ENCODE measurements at regions not wholly inside any gene's neighbourhood (a gene's known extent, or its start where the extent isn't known, plus 50 kb on each side); places are given as distances from the start of the nearest gene placed in this dataset.

- no peak for DNase-seq (ENCODE audit: low read depth)
These were observed 118.4 kb downstream of the LRRC30 start for GRCh38 chr18:7349181-7349837.

DNA sequence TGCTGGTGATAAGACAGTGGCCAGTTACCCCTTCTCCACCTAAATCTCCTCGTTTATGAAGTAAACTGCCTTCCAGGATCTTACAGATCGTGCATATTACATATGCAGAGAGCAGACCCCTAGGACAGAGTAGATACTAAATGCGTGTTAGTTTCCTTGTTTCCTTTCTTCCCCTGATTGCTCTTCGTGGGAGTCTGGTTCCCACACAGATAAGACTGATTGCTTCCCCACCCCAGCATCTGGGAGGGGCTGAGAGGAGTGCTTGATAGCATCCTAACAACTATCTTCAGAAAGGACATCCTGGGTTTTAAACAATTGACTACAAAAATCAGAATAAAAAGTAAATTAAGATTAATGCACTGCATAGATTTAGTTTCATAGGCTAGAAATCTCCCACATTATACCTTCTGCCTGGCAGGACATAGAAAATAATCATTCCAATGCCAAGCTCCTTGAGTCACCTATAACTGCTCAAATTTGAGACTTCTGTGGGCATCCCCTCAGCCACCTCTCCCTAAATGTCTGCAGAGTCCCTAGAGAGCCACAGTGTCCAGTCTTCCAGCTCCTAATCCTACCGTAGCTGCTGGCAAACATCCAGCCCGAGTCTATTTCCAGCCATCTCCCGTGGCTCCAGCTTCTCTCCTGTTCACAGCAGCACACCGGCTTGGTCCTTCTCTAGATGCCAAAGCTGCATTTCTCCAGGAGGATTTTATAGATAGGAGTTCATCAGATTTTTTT is 128.3 kb downstream of the LRRC30 start:
- DNase-seq (ENCODE audit: low read depth) = no peak

DNA sequence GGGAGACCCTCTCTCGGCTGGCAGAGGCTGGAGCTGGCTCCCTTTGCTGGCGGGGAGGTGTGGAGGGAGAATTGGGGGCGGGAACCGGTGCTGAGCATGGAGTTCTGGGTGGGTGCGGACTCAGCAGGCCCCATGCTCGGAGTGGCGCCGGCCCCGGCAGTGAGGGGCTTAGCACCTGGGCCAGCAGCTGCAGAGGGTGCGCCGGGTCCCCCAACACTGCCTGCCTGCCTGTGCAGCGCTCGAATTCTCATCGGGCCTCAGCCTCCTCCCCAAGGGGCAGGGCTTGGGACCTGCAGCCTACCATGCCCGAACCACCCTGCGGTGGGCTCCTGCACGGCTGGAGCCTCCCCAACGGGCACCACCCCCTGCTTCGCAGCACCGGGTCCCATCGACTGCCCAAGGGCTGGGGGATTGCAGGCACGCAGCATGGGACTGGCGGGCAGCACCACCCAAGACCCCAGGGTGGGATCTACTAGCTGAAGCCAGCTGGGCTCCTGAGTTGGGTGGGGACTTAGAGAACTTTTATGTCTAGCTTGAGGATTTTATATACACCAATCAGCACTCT is 129.8 kb downstream of the LRRC30 start:
- DNase-seq (ENCODE audit: low read depth) = no peak

DNA sequence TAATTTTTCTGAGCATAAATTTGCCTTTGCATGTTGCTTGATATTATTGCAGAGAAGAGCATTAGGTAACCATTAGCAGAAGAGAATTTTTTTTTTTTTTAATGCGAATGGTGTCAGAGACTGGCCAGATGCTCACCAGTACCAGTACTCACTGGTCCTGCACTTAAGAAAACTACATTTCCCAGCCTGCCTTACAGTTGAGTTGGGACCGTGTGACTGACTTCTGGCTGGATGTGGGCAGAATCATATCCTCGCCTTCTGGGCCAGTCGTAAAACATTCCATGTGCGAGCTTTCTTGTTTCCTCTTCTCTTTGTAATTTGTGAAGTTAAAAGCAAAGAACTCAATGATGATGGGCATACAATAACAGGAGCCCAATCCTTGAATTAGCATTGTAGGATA is 132.4 kb downstream of the LRRC30 start:
- no peak for DNase-seq (ENCODE audit: low read depth)

GRCh38 chr18:7366597-7366996 is 135.7 kb downstream of the LRRC30 start:
- DNase-seq (ENCODE audit: low read depth) = no peak

DNA sequence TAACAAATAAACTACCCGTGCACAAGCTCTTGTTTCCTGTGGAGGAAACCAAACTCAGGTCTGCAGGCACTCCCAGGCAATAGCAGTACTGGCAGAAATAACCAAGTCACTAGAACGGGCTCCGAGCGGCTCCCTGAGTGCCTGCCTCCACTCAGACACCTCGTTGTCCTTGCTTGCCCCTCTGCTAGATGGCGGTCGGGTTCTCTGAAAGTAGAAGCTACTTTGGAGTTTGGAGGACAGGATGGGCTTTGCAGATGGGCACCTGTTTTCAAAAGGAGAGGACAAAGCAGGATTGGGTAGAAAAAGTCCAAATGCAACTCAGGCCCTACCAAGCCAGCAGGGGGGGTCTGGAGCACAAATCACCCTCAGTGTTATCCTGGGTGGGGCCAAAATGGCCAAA is 136.4 kb downstream of the LRRC30 start:
- no peak for DNase-seq (ENCODE audit: low read depth)

DNA sequence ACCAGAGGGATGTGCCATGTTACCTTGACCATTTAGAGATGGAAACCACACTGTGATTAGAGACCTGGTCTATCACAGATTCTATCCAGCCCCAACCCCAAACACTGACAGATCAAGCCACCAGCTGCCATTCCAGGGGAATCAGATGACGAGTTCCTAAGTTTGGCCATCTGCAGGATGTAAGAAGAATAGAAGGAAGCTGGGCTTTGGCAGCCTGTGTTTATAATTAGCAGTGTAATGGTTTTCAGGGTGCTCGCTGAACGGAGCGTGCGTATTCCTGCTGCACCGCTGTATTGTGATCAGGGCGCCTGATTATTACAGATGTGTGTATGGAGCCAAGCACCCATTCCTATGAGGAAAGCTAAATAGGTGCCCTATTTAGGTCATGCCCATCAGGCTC is 138.1 kb downstream of the LRRC30 start:
- DNase-seq (ENCODE audit: low read depth) = no peak

DNA sequence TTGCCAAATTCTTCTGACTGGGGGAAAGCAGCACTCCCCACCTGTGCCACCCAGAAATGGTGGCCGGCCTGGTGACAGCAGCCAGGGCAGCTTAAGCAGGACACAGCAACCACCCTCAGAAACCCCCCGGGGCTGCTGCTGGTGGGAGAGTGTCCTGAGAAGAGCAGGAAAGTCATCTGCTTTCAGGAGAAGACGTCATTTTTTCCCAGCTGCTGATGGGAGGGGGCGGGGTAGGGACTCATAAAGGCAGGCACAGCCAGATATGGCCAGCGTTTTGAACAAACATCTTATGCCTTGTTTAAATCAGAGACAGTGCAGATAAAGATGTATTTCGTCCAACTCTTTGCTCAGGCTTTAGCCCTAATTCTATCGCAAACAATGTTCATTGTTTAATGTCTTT is 139.5 kb downstream of the LRRC30 start:
- no peak for DNase-seq (ENCODE audit: low read depth)

DNA sequence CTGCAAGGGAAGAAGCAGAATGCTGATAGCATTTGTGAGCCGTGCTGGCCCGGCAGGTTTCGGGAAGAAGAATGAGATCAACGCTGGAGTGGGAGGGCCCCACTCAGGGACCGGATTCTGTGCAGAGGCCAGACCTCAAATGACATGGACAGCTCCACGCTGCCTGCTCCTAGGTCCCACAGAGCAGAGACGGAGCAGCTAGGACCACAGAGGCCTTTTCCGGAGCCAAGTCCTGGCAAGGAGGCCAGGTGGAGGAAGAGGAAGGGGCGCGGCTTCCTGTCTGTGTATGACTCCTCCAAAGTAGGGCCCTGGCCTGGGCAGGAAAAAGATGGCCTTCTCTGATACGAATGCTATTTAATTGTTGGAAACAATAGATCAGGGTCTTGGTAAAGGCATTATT is 139.9 kb downstream of the LRRC30 start:
- no peak for DNase-seq (ENCODE audit: low read depth)

DNA sequence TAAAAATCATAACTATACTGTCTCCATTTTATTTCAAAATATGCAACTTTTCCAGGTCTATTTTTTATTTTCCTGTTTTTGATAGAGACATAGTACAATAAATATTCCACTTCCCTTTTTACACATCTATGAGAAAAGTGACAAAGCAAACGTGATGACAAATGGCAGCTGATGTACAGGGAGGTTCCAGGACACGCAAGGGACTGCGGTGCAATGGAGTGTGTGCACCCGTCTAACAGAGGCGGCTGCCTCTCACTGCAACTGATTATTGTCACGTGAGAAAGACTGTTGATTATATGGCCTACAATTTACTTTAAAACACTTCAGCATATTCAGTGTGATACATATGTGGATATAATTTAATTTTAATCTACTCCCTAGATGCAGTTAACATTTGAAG is 142.6 kb downstream of the LRRC30 start:
- no peak for DNase-seq (ENCODE audit: low read depth)

- no peak for DNase-seq (ENCODE audit: low read depth)
These were observed 150.4 kb downstream of the LRRC30 start for GRCh38 chr18:7381307-7381706.

DNA sequence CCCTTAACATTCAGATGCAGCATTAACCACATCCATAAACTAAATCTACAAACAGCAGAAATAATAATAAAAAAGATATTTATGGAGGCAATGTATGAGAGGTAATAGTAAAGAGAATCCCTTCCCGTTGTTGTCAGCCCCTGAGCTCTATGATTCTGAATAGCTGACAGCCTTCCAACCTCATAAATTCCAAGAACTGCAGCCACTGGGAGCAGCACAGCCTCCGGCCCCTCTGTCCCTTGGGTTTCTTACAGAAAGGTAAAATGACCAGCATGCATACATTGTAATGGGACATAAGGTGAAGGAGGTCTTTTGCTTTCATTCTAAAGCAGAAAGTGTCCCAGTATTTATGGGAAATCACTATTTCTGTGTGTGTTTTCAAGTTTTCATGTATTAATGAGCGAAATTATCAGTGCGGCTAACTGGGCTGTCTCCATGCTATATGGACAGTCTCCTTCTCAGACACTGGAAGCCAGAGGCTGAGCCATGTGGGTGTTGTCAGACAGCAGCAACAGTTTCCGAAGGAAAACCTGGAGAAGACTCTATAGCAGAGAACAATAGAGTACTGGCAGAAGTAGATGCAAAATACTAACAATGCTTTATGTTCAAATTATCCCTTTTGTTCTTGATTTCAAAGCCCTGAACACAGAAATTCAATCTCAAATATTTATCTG is 151.6 kb downstream of the LRRC30 start:
- DNase-seq (ENCODE audit: low read depth) = no peak

DNA sequence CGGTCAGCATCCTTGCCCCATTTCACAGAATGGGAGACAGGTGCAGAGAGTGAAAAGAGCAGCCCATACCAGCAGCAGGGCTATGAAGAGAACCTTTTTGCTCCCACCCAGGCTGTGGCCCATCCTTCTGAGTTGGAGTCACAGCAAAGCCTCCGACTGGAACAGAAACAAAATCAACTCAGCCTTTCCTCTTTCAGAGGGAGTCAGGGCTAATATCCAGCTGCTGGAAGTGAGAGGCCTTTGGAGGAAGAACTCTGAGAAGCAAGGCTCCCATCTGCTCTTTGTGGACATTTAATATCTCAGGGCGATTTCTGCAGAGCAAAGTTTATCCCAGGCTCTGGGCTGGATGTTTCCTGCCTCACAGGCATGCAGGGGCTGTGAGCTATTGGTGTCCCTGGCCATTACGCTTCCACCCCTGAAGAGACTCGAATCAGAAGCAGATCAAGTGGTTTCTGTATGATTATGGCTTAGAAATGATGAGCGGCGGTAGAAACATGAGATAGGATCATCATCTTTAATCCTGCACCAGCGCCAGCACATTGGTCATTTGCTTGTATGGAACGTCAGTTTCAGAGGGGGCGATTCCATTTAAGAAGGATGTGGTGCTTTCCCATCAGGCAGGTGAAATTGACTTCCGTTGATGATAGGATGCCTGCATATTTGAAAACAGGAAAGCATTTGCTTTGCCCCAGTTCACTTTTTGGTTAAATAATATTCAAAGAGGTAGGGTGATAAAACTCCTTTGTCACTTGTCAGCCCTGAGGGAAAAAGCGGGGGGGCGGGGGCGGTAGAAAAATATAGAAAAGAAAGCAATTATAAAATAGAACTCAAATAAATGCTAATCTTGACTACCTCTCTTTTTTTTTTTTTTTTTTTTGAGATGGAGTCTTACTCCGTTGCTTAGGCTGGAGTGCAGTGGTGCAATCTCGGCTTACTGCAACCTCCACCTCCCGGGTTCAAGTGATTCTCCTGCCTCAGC is 152.4 kb downstream of the LRRC30 start:
- no peak for DNase-seq (ENCODE audit: low read depth)

- DNase-seq (ENCODE audit: low read depth) = no peak
These were observed 157.9 kb downstream of the LRRC30 start for GRCh38 chr18:7388741-7389140.

DNA sequence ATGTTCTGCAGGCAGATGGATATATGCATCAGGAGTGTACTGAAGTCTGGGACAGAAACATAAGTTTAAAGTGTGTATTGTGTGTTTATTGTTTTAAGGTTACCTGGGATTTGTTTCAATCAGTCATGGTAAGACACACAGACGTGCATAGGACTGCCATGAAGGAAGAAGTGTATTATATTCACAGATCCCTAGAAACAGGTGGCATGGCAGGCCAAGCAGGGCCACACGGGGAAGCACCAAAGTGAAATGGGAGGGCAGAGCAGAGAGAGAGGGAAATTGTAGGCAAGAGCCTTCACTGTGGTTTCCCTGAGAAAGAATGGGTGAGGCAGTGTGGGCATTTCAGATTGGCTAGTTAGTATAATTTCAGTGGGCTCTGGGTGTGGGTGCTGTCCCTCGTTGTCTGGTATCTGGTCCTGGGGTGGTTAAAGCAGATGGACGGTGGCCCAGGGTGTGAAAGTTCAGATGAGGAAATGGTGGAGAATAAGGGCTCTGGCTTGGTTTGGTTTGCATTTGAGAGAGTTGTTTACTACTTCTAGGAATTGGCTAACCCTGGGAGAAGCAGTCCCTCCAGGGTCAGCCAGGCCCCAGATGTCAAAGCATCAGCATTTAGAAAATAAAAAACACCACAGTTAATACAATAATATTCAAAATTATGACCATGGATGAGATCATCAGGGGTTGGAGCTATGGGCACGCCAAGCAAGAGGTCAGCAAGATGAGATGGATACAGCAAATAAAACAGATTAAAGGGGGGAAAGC is 160.0 kb downstream of the LRRC30 start:
- DNase-seq (ENCODE audit: low read depth) = no peak

GRCh38 chr18:7393080-7393479 is 162.2 kb downstream of the LRRC30 start:
- no peak for DNase-seq (ENCODE audit: low read depth)

GRCh38 chr18:7394050-7394659 is 163.3 kb downstream of the LRRC30 start:
- DNase-seq (ENCODE audit: low read depth) = no peak

- no peak for DNase-seq (ENCODE audit: low read depth)
These were observed 164.7 kb downstream of the LRRC30 start for GRCh38 chr18:7395566-7395965.

DNA sequence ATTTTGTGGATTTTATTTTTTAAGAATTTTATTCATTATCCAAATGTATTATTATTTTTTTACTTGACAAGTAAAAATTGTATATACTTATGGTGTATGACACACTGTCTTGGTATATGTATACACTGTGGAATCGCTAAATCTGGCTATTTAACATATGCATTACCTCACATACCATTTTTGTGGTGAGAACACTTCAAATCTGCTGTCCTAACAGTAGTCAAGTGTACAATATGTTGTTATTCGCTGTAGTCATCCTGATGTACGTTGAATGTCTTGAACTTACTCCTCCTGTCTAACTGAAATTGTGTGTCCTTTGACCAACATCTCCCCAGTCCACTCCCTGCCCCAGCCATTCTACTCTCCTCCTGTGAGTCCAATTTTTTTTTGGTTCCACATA is 153.2 kb upstream of the PTPRM start:
- no peak for DNase-seq (ENCODE audit: low read depth)

DNA sequence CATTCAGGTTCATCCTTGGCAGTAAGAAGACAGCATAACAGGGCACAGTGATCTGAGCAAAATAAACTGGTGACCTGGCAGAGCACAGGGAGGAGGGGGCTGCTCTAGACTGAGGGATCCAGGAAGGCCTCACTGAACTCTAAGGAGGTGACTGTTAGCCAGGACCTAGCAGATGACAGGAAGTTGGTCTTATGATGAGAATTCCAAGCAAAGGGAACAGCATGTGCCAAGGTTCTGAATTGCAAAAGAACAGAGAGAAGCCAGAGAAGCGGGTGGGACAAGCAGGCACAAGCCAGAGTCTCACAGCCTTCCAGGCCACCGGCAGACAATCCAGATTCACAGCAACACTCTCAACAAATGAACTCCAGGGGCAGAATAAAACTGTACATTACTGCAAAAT is 152.7 kb upstream of the PTPRM start:
- no peak for DNase-seq (ENCODE audit: low read depth)
